Inflammatory macrophage (primary cell): ENCODE measurements at regions not wholly inside any gene's neighbourhood (a gene's known extent, or its start where the extent isn't known, plus 50 kb on each side); places are given as distances from the start of the nearest gene placed in this dataset.
A peak's percentile ranks its signal among the peaks of the same experiment; 100 is the strongest.
"Not testable (repeated sequence)": the region's sequence is repeated elsewhere in the genome, so short reads cannot be mapped to it uniquely, and the experiment has no call there.

Source experiments
- DNase-seq, 2 donors: peaks; one replicate each; pipeline ENCODE4 v3.0.0-alpha.2; 2020 to 2022

DNA sequence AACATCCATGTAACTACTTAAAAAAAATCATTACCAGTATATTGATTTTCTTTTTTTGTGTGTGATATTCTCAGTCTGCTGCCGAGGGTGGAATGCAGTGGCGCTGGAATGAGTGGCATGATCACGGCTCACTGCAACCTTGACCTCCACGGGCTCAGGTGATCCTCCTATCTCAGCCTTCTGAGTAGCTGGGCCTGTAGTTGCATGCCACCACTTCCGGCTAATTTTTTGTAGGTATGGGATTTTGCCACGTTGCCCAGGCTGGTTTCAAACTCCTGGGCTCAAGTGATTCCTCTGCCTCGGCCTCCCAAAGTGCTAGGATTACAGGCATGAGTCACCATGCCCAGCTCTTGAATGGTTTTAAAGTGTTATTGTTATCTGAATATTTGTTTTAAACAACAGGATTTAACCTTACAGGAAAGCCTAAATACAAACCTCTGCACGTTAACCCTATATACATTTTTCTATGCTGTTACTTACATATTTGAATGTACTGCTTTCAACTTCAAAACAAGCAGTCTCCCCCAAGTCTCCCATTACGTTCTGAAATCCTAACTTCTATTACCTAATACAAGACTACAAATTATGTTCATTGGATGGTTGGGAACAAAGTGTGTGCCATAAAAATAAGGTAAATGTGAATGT, 61.7 kb downstream of the KPNA2 start:
- no peak for DNase-seq

DNA sequence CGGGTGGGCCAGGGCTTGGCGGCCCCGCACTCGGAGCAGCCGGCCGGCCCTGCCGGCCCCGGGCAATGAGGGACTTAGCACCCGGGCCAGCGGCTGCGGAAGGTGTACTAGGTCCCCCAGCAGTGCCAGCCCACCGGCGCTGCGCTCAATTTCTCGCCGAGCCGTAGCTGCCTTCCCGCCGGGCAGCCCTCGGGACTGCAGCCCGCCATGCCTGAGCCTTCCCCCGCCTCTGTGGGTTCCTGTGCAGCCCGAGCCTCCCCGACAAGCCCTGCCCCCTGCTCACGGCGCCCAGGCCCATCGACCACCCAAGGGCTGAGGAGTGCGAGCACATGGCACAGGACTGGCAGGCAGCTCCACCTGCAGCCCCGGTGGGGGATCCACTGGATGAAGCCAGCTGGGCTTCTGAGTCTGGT, 63.8 kb downstream of the KPNA2 start:
- DNase-seq = not testable (repeated sequence)

DNA sequence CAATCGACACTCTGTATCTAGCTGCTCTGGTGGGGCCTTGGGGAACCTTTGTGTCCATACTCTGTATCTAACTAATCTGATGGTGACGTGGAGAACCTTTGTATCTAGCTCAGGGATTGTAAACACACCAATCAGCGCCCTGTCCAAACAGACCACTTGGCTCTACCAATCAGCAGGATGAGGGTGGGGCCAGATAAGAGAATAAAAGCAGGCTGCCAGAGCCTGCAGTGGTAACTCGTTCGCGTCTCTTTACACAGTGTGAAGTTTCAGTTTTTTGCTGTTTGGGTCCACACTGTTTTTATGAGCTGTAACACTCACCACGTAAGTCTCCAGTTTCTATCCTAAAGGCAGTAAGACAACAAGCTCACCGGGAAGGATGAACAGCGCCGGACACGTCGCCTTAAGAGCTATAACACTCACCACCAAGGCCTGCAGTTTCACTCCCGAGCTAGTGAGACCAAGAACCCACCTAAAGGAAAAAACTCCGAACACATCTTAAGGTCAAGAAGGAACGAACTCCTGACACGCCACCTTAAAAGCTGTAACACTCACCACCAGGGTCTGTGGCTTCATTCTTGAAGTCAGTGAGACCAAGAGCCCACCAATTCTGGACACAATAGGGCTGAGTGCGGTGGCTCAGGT, 64.6 kb downstream of the KPNA2 start:
- no peak for DNase-seq

DNA sequence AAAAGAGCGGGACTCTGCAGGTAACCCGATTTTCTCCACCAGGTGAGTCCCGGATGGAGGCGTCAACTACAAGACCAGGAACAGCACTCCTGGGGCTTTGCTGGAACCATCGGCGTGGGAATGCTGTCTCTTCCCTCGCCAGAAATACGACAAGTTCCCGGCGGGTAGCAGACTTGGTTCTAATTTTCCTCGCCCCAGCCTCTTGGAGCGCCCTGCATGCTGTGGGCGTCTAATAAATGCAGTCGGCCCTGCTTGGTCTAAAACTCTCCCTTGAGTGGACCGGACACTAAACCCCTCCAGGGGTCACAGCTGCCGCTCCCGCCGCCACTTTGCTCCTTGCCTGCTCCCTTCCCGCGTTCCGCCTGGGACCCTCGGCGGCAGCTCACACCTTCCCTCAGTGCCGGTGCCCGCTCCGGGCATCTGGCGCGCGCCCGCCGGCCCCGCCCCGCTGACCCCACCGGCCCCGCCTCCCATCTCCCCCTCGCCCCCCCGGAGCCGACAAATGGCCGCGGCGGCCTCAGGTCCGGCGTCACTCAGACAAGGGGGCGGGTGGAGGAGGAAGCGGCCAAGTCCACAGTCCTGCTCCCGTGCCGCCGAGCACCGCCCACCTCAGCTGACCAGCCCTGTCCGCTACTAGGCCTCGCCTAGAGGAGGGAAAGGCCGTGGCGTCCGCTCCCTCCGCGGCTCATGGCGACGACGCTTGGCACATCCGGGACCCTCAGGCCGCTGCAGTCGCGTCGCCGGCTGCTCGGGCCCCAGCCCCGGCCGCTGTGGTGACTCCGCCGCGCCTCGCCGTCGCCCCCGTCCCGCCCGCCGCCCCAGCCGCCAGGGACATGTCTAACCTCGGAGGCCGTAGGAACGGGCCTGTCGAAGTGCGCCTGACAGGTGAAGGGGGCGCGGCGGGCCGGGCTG, 65.8 kb downstream of the KPNA2 start:
- DNase-seq = peak; percentile 88 to 94

DNA sequence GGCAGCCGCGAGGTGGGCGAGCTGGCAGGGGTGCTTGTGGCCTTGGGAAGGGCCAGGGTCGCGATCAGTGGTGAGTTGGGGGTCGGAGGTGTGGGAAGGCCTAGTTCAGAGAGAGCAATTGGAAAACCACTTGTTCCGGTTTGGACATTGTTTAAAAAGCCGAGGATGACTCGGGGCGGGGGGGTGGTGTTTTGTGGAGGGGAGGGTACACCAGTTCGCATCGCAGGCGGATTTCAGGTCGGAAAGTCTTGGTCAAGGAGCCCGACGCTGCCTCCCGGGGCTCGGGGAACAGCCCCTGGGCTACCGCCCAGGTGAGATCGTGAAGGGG, 66.4 kb downstream of the KPNA2 start:
- DNase-seq = no peak

DNA sequence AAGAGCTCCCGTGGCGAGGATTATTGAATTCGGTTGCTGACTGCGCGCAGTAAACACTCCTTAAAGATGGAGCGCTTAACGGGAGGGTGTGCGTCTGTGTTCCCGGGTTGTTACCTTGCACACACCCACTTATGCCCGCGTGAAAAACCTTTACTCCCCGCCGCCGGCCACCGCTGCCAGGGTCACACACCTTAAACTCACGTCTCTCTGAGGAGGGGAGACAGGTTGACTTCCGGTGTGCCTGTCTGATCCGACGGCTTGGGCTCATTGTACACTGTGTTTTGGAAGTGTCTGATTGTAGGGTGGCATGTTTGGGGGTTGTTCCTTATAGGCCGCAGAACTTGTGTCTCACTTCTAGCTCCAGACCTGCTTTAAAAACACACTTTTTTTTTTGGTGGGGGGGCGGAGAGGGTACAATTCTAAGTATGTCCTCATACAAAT, 66.8 kb downstream of the KPNA2 start:
- DNase-seq = no peak

DNA sequence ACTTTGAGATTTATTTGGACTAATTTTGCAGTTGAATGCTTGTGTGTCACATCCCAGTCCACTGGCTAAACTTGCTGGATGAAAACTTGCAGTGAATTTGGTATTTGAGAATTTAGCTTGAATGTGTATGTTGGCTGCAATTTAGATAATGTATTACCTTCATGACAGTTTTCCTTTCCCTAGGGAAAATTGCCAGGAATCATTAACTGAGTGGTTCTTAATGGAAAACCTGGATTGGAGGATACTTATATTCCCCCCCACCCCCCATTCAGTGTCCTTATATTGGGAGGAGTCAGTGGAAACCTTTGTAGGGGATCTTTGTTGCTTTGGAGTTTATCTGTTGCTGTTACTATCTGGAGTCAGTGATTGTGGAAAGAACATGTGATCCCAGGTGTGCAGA, 67.6 kb downstream of the KPNA2 start:
- DNase-seq = no peak

DNA sequence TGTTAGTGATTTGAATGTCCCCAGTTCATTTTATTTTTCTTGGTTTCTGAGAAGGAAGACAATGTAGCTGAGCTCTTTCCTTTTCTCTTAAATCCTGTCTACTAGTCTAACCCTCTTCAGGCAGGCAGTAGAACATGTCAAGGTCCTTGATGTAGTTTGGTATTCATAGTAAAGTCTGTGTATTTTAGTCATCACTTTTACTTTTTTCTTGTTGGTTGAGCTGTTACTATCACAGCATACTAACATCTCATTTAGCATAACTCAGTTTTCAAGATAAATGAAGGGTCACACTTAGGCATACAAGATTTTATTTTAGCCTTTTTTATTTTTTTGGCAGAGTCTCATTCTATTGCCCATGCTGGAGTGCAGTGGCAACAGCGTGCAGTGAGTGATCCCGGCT, 70.5 kb downstream of the KPNA2 start:
- no peak for DNase-seq

DNA sequence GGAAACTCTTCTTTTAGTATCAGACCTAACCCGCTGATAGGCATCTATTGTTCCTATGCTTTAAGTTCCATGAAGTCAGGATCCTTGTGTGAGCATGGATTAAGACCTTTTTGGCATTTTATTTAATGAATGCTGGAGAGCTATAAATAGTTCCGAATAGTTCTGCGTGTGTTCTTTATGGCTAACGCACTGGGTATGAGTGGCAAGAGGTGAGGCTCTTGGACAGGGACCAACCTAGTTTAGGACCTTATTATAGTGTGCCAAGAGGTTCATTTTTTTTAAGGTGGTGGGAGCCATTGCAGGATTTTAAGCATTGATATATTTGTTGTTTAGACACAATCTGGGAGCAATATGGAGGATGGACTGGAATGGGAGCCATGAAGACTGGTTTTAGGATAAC, 71.8 kb downstream of the KPNA2 start:
- DNase-seq = no peak

DNA sequence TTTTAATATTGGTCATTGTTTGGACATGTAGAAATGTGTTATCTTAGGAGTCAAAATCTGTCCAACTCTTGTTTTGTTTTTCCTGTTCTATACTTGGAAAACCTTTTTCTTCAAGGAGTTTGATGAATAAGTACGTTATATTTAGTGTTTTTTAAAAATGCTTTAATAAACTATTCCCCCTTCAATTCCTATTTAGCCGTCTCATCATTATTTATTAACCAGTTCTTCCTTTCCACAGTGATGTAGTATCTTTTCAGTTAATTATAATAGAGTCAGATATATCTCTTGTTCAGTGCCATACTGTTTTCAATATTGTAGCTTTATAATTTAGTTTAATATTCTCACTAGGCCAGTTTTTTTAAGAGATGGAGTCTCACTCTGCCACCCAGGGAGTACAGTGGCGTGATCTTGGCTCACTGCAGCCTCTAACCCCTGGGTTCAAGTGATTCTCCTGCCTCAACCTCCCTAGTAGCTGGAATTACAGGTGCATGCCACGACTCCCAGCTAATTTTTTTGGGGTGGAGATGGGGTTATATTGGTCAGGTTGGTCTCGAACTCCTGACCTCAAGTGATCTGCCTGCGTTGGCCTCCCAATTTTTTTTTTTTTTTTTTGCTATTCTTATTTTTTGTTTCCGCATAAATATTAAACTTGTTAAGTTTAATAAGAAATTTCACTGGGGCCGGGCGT, 72.9 kb downstream of the KPNA2 start:
- no peak for DNase-seq

DNA sequence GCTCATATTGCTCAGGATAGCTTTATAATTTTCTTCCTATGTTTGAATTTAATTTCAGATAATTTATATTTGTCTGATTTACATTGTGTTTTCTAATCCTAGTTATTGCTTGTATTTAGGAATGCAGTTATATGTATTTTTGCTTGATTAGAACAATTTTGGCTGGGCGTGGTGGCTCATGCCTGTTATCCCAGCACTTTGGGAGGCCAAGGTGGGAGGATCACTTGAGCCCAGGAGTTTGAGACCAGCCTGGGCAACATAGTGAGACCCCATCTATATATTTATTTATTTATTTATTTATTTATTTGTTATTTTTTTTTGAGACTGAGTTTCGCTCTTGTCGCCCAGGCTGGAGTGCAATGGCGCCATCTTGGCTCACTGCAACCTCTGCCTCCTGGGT, 73.9 kb downstream of the KPNA2 start:
- DNase-seq = not testable (repeated sequence)

DNA sequence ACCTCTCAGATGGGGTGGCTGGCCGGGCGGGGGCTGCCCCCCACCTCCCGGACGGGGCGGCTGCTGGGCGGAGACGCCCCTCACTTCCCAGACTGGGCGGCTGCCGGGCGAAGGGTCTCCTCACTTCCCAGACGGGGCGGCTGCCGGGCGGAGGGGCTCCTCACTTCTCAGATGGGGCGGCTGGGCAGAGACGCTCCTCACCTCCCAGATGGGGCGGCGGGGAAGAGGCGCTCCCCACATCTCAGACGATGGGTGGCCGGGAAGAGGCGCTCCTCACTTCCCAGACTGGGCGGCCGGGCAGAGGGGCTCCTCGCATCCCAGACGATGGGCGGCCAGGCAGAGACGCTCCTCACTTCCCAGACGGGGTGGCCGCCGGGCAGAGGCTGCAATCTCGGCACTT, 80.7 kb downstream of the KPNA2 start:
- DNase-seq = not testable (repeated sequence)

DNA sequence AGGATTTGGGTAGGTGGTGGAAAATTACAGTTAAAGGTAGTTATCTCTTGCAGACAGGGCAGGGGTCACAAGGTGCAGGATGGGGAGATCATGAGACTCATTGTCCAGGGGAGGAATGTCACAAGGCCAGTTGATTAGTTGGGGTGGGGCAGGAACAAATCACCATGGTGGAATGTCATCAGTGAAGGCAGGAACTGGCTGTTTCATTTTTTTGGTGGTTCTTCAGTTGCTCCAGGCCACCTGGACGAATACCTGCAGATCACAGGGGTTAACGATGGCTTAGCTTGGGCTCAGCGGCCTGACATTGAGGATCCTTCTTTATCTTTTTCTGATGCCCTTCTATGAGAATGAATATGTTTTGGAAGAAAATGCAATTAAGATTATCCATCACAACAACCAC, 87.1 kb downstream of the KPNA2 start:
- no peak for DNase-seq

DNA sequence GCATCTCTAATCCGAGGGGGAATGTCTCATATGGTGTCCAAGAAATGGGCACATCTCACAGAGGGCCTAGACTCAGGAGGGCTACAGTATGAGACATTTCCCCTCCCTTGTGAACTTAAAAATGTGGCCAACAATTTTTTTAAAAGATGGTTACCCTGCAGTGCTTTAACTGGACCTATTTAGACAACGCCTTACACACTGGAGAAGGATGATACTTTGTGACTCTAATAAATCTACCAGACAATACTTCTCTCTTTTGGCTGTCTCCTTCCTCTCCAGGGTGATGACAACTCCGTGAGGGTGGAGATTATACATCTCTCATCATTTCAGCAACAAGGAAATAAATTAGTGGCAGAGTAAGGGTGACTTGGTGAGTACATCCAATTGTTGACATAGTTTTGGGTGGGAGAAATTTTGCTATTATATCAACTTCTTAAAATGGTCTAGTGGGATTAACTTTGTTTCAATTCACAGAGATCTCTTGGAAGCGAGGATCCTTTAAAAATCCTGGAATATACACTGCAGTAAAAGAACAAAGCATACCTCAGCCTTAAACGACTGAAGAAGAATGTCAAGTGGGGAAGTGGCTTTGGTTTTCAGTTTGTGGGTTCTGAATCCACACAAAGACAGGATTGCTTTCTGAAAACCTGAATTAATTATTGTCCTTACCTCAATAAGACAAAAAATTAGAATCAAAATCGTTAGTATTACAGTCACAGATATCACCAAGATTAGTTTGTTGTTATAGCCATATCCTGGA, 89.8 kb downstream of the KPNA2 start:
- DNase-seq = no peak

DNA sequence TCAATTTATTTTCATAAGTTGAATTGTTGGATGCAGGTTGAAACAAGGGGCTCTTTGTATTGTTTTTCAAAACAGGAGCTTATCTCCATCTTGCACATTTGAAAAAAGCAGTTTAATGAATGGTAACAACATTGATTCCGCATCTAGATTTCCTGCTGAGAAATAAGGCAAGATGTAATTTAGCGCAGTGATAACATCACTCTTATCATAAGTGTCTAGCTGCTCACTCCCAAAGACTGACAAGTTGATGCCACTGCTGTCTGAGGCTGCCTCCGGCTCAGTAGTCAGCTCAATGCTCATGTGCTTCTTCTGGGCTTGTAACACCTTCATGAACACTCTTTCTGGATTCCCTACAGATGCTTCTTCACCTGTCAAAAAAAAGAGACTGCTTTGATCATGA, 92.4 kb downstream of the KPNA2 start:
- DNase-seq = no peak

DNA sequence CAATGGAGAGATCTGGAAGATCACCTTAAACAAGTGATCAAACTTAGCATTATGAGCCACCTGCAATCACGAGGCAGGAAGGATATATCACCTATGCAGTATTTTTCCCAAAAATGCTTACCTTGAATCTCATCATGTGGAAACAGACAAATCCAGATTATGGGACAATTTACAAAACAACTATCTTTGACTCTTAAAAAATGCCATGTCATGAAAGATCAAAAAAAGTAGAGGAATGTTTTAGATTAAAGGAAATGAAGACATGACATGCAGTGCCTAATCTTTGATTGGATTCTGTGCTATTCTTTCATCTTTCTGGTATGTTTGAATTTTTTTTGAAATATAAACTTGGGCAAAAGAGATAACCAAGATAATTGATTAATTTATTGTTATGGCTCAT, 95.9 kb downstream of the KPNA2 start:
- DNase-seq = no peak

DNA sequence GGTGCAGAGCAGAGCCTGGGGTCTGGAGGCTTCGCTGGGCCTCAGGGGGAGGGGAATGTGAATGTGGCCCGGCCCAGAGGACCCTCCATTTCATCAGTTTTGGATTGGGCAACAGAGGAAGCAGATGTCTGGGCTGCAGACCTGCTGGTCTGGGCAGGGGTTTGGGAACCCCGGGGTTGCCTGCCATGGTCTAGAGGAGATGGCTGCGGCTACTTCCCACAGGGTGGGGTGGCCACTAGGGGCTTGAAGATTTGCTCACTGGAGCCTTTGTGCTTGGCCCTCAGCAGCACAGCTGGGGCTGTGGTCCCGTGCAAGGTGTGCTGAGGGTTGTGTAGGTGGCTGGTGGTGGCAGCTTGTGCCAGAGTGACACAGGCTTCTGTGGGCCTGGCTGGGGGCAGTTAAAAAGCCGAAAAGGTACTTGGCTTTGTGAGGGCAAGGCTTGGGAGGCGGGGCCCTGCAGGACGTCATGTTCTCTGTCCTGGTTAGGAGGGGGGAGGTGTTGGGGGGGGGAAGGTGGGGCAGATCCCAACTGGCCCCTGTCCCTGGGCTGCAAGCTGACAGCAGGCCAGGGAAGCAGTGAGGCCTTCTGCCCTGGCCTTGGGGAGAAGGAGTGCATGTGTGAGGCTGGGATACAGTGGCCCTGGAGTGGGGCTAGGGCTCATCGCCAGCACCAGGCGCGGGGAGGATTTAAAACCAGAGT, 98.0 kb downstream of the KPNA2 start:
- no peak for DNase-seq

DNA sequence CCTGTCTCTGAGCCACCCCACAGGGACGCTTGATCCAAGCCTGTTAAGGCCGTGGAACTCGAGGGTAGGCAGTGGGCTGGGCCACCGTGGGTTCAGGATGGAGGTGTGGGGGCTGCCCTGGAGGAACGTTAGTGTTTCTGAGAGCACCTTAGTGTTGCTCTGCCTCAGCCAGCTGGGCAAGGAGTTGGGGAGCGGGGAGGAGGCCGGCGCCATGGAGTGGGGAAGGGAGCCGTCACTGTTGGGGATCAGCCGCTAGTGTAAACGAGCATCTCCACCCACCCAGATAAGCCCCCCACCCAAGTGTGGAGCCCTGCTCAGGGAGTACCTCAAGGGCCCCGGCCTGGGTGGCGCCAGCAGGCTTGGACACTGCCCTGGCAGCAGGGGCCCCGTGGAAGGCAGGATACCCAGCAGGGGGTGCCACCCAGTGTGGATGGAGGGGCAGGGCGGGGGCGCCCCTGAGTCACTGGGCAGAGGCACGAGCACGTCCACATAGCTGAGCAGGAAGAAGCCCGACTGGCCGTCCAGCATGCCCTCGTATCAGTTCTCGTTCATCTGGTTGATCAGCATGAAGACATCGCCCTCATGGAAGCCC, 98.6 kb downstream of the KPNA2 start:
- DNase-seq = no peak

DNA sequence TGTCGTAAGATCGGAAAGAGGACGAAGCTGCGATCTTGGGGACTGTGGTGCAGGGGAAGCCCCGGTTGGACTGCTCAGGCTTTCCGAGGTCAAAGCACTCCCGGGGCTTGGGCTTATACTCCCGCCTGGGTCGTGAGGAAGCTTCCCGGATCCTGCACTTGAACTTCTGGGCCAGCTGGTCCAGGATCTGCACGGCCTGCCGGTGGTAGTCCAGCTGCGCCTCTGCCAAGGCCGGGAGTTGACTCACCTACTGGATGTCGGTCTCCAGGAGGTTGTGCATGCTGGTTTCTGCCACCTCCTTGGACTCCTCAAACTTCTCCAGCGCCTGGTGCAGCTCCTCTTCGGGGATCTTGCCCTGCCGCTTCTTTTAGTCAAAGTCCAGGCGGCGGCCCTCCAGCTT, 99.2 kb downstream of the KPNA2 start:
- no peak for DNase-seq

DNA sequence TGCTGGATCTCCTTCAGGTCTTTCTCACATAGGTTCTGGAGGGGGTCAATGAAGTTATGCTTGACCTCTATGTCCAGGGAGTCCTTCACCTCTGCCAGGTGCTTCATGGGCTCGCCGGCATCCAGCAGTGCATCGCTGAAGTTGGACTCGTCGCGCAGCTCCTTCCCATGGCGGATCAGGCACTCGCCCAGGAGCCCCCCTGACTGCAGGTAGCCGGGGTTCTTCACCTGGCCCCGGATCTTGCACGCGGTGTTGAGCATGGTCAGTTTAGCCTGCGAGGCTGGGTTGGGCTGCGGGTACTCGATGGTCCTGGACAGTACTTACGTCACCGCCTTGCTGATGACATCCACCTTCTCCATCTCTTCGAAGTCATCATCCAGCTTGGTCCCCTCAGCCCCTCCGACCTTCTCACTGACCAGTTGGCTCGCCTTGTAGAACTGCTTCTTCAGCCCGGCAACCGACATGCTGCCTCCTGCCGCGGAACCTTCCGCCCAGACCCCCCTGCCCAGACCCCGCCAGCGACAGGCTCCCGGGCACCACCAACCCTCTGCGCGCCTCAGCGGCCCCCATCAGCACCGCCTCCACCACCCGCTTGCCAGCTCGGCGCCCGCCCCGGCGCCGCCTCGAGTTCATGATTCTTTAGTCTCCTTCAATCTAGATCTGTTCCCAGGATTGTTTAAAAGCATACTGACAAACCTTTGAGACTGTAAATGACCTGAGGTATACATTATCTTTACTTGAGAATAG, 99.8 kb downstream of the KPNA2 start:
- no peak for DNase-seq

DNA sequence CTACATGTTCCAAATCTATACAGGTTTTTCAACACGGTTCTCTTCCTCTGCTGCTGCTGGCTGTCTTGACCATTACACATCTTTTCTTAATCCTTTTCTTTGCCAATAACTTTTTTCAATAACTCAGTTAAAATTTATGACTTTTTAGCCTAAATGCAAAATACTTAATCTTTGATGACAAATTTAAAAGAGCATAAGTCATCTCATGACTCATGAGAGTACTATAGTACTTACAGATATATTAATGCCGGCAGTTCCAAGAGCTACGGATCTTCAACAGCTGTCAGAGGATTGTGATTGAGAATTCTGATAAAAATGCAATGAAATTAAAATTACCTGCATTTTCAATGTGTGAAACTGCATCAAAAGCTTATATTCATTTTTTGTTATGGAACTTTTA, 105.5 kb downstream of the KPNA2 start:
- no peak for DNase-seq
